ENCODE measurements at regions not wholly inside any gene's neighbourhood (a gene's known extent, or its start where the extent isn't known, plus 50 kb on each side); places are given as distances from the start of the nearest gene placed in this dataset.

GRCh38 chr18:32544088-32544487 is 73.4 kb upstream of the GAREM1 start:
- no peak for FAIRE-seq
- no peak for TF ChIP-seq CTCF (IDR thresholded peaks at IDR 0.05; ENCODE audit: insufficient read depth, low read length, severe bottlenecking)
- Histone ChIP-seq H3K27me3 (ENCODE audit: control insufficient read depth, insufficient read depth, low read length) (no peaks in the 10 kb centered on the region), H3K36me3 (ENCODE audit: control insufficient read depth, insufficient read depth, low read length) (no peaks in the 10 kb centered on the region), H3K4me3 (ENCODE audit: low read depth, low read length) (no peak overlapping the region)
- no peak for DNase-seq (ENCODE audit: low read depth)

- no peak for TF ChIP-seq CTCF (IDR thresholded peaks at IDR 0.05; ENCODE audit: insufficient read depth, low read length, severe bottlenecking)
- Histone ChIP-seq H3K36me3 (ENCODE audit: control insufficient read depth, insufficient read depth, low read length) (no peaks in the 10 kb centered on the region), H3K27me3 (ENCODE audit: control insufficient read depth, insufficient read depth, low read length) (no peaks in the 10 kb centered on the region), H3K4me3 (ENCODE audit: low read depth, low read length) (no peak overlapping the region)
- DNase-seq (ENCODE audit: low read depth) (peak; percentile 29), FAIRE-seq (no peak)
Measured at GRCh38 chr18:32542221-32542798, 71.6 kb upstream of the GAREM1 start.

GRCh38 chr18:32530947-32531651 is 60.4 kb upstream of the GAREM1 start:
- H3K36me3 ChIP-seq (ENCODE audit: control insufficient read depth, insufficient read depth, low read length) = no peaks in the 10 kb centered on the region
- DNase-seq (ENCODE audit: low read depth) (peak; percentile 97), FAIRE-seq (no peak)
- TF ChIP-seq CTCF (IDR thresholded peaks at IDR 0.05; ENCODE audit: insufficient read depth, low read length, severe bottlenecking) = no peak
- no peak overlapping the region for H3K4me3 ChIP-seq (ENCODE audit: low read depth, low read length)
- H3K27me3 ChIP-seq (ENCODE audit: control insufficient read depth, insufficient read depth, low read length) = no peaks in the 10 kb centered on the region

GRCh38 chr18:32529722-32530420 is 59.2 kb upstream of the GAREM1 start:
- Histone ChIP-seq H3K4me3 (ENCODE audit: low read depth, low read length) (no peak overlapping the region), H3K27me3 (ENCODE audit: control insufficient read depth, insufficient read depth, low read length) (no peaks in the 10 kb centered on the region), H3K36me3 (ENCODE audit: control insufficient read depth, insufficient read depth, low read length) (no peaks in the 10 kb centered on the region)
- FAIRE-seq (no peak), DNase-seq (ENCODE audit: low read depth) (peak; percentile 51)
- no peak for TF ChIP-seq CTCF (IDR thresholded peaks at IDR 0.05; ENCODE audit: insufficient read depth, low read length, severe bottlenecking)

GRCh38 chr18:32520771-32521170 is 50.1 kb upstream of the GAREM1 start:
- H3K36me3 ChIP-seq (ENCODE audit: control insufficient read depth, insufficient read depth, low read length) = no peaks in the 10 kb centered on the region

More at GRCh38 chr18:32520771-32521170, 50.1 kb upstream of the GAREM1 start:
- Histone ChIP-seq H3K4me3 (ENCODE audit: low read depth, low read length) (no peak overlapping the region), H3K27me3 (ENCODE audit: control insufficient read depth, insufficient read depth, low read length) (no peaks in the 10 kb centered on the region)
- FAIRE-seq (no peak), DNase-seq (ENCODE audit: low read depth) (no peak)
- no peak for TF ChIP-seq CTCF (IDR thresholded peaks at IDR 0.05; ENCODE audit: insufficient read depth, low read length, severe bottlenecking)

All from bronchial epithelial cell (primary cell).